HCT116 (cell line): ENCODE measurements at regions not wholly inside any gene's neighbourhood (a gene's known extent, or its start where the extent isn't known, plus 50 kb on each side); places are given as distances from the start of the nearest gene placed in this dataset.

Source experiments
- ATAC-seq: fragments of 200-7000 bp; cut with Tn5 transposase; 2 replicates; pipeline ENCODE4 v1.9.1; 2020; ENCODE audit warnings: mild to moderate bottlenecking, moderate library complexity
- BruUV-seq: library from RNA; stranded (reverse); fragments of 400-500 nt; replicated peaks from 2 replicates; lab custom pipeline; 2021; lab: Mats Ljungman, UMichigan
- CTCF ChIA-PET: fragments of 300-600 bp; sonication (Branson Sonifier 250); formaldehyde crosslinking; loops from one replicate; lab custom pipeline; 2021; ENCODE audit warnings: antibody characterized with exemption; lab: Charles Lee
- POLR2A ChIA-PET: fragments of 300-600, 350-600 bp; sonication (Branson Sonifier 250); formaldehyde crosslinking; loops from one replicate; lab custom pipeline; 2021; ENCODE audit warnings: antibody characterized with exemption; lab: Charles Lee
- RAD21 ChIA-PET, 2 experiments: fragments of 300-600 bp; sonication (Branson Sonifier 250); formaldehyde crosslinking; loops; one replicate each; lab custom pipeline; 2023; ENCODE audit warnings: low total read pairs in 2 of 2; ENCODE audit not compliant: uncharacterized antibody in 2 of 2, unreplicated experiment in 2 of 2, low non-redundant PET in 1 of 2; lab: Charles Lee
- DNase-seq: peaks from one replicate; pipeline ENCODE4 v3.0.0-alpha.2; 2010; ENCODE audit warnings: low read depth, low spot score
- H2AFZ ChIP-seq: fragments of 200-600 bp; shearing (Covaris generic), sonication (generic); 2 replicates; pipeline ENCODE4 v1.6.1; 2017; ENCODE audit warnings: low read depth, mixed run types, mixed read lengths, antibody characterized with exemption, low read length; ENCODE audit not compliant: poor library complexity, severe bottlenecking
- H3K27ac ChIP-seq: 2 replicates; pipeline ENCODE4 v1.5.1; 2012; ENCODE audit warnings: low read depth, low read length
- H3K27me3 ChIP-seq: fragments of 200-600 bp; sonication (generic); 2 replicates; pipeline ENCODE4 v1.6.1; 2016; ENCODE audit warnings: mixed run types, low read length, mixed read lengths; ENCODE audit not compliant: insufficient read depth
- H3K36me3 ChIP-seq, 2 experiments: fragments of 200-500 bp in 1 of 2; fragments of 200-600 bp in 1 of 2; sonication (Bioruptor generic) in 1 of 2; sonication (generic) in 1 of 2; 2 replicates each; pipeline versions ENCODE4 v1.5.1 to v1.6.1; 2014 to 2016; ENCODE audit warnings: low read length in 2 of 2, inconsistent platforms in 1 of 2, mixed read lengths in 1 of 2, mixed run types in 1 of 2; ENCODE audit not compliant: insufficient read depth in 2 of 2, control insufficient read depth in 1 of 2
- H3K4me1 ChIP-seq, 2 experiments: fragments of 200-600 bp in 1 of 2; sonication (generic) in 1 of 2; 2 replicates each; pipeline versions ENCODE4 v1.5.1 to v1.6.1; 2012 to 2017; ENCODE audit warnings: low read length in 2 of 2, inconsistent platforms in 1 of 2, mild to moderate bottlenecking in 1 of 2, mixed read lengths in 1 of 2, mixed run types in 1 of 2, moderate library complexity in 1 of 2; ENCODE audit not compliant: insufficient read depth in 2 of 2, control insufficient read depth in 1 of 2
- H3K4me2 ChIP-seq: fragments of 200-600 bp; sonication (generic); 2 replicates; pipeline ENCODE4 v1.6.1; 2017; ENCODE audit warnings: mixed run types, low read length, mixed read lengths
- H3K4me3 ChIP-seq, 2 experiments: fragments of 200-600 bp in 1 of 2; sonication (generic) in 1 of 2; replicated peaks in 1 of 2; 2 replicates each; pipeline ENCODE4 v1.5.1; 2011 to 2016; ENCODE audit warnings: low read length in 2 of 2, control low read depth in 1 of 2, low read depth in 1 of 2, mild to moderate bottlenecking in 1 of 2, mixed read lengths in 1 of 2, mixed run types in 1 of 2
- H3K79me2 ChIP-seq: fragments of 200-600 bp; sonication (generic); 2 replicates; pipeline ENCODE4 v1.6.1; 2017; ENCODE audit warnings: mild to moderate bottlenecking, mixed run types, low read length, moderate library complexity, mixed read lengths; ENCODE audit not compliant: insufficient read depth
- H3K9ac ChIP-seq: fragments of 200-600 bp; sonication (generic); 2 replicates; pipeline ENCODE4 v1.6.1; 2016; ENCODE audit warnings: low read length, mixed read lengths
- H3K9me2 ChIP-seq: fragments of 200-600 bp; sonication (generic), shearing (Covaris generic); 2 replicates; pipeline ENCODE4 v1.6.1; 2017; ENCODE audit warnings: mixed run types, mild to moderate bottlenecking, moderate library complexity; ENCODE audit not compliant: insufficient read depth
- H3K9me3 ChIP-seq, 2 experiments: fragments of 200-500 bp in 1 of 2; fragments of 200-600 bp in 1 of 2; sonication (Bioruptor generic) in 1 of 2; sonication (generic) in 1 of 2; 2 replicates each; pipeline ENCODE4 v1.6.1; 2014 to 2017; ENCODE audit warnings: low read length in 2 of 2, mixed read lengths in 2 of 2, inconsistent platforms in 1 of 2, low read depth in 1 of 2, mild to moderate bottlenecking in 1 of 2, mixed run types in 1 of 2, moderate library complexity in 1 of 2; ENCODE audit not compliant: control insufficient read depth in 1 of 2, insufficient read depth in 1 of 2
- H4K20me1 ChIP-seq: fragments of 200-600 bp; sonication (generic), shearing (Covaris generic); 2 replicates; pipeline ENCODE4 v1.6.1; 2017; ENCODE audit warnings: mixed run types, mild to moderate bottlenecking, moderate library complexity; ENCODE audit not compliant: insufficient read depth
- CBX3 ChIP-seq: IDR thresholded peaks from 2 replicates; pipeline ENCODE4 v1.6.1; 2012; ENCODE audit warnings: low read depth
- CEBPB ChIP-seq: IDR thresholded peaks from 2 replicates; pipeline ENCODE4 v1.6.1; 2012; ENCODE audit warnings: low read depth
- CTCF ChIP-seq, 3 experiments: fragments of 200-600 bp in 1 of 3; sonication (generic) in 1 of 3; IDR thresholded peaks in 2 of 3; conservative IDR thresholded peaks in 1 of 3; 2 replicates each; pipeline ENCODE4 v1.5.1; 2012 to 2017; ENCODE audit warnings: low read depth in 2 of 3, low read length in 2 of 3, antibody characterized with exemption in 1 of 3, borderline replicate concordance in 1 of 3, control low read depth in 1 of 3, mild to moderate bottlenecking in 1 of 3, mixed read lengths in 1 of 3, mixed run types in 1 of 3, moderate library complexity in 1 of 3; ENCODE audit not compliant: insufficient read depth in 1 of 3
- EGR1 ChIP-seq: IDR thresholded peaks from 2 replicates; pipeline ENCODE4 v1.6.1; 2012; ENCODE audit warnings: low read depth
- ELF1 ChIP-seq: IDR thresholded peaks from 2 replicates; pipeline ENCODE4 v1.6.1; 2012; ENCODE audit warnings: low read depth, borderline replicate concordance
- EZH2phosphoT487 ChIP-seq: fragments of 200-600 bp; IDR thresholded peaks from 2 replicates; pipeline ENCODE4 v1.6.1; 2018; ENCODE audit warnings: antibody characterized with exemption, borderline replicate concordance
- FOSL1 ChIP-seq: IDR thresholded peaks from 2 replicates; pipeline ENCODE4 v1.6.1; 2012; ENCODE audit warnings: low read depth
- JUND ChIP-seq: IDR thresholded peaks from 2 replicates; pipeline ENCODE4 v1.6.1; 2012
- POLR2A ChIP-seq: IDR thresholded peaks from 2 replicates; pipeline ENCODE4 v1.7.0; 2011; ENCODE audit warnings: borderline replicate concordance; ENCODE audit not compliant: insufficient read depth, insufficient read length; ENCODE audit errors: extremely low read depth
- POLR2AphosphoS5 ChIP-seq: IDR thresholded peaks from 2 replicates; pipeline ENCODE4 v1.6.1; 2011; ENCODE audit warnings: mild to moderate bottlenecking, low read depth, low read length, moderate library complexity
- RAD21 ChIP-seq: IDR thresholded peaks from 2 replicates; pipeline ENCODE4 v1.6.1; 2012; ENCODE audit warnings: low read depth, mild to moderate bottlenecking
- SIN3A ChIP-seq: IDR thresholded peaks from 2 replicates; pipeline ENCODE4 v1.6.1; 2012; ENCODE audit warnings: low read depth
- SP1 ChIP-seq: IDR thresholded peaks from 2 replicates; pipeline ENCODE4 v1.6.1; 2012; ENCODE audit warnings: low read depth
- TCF7L2 ChIP-seq: IDR thresholded peaks from 2 replicates; pipeline ENCODE4 v1.7.0; 2011; ENCODE audit warnings: borderline replicate concordance, inconsistent platforms; ENCODE audit not compliant: insufficient read depth, insufficient read length; ENCODE audit errors: extremely low read depth
- YY1 ChIP-seq: IDR thresholded peaks from 2 replicates; pipeline ENCODE4 v1.6.1; 2011; ENCODE audit warnings: low read length, low read depth, moderate library complexity, mild to moderate bottlenecking; ENCODE audit not compliant: insufficient replicate concordance; ENCODE audit errors: extremely low read depth
- ZBTB33 ChIP-seq: IDR thresholded peaks from 2 replicates; pipeline ENCODE4 v1.6.1; 2011; ENCODE audit warnings: mild to moderate bottlenecking, low read length, moderate library complexity; ENCODE audit not compliant: insufficient replicate concordance; ENCODE audit errors: extremely low read depth
- ZFX ChIP-seq: fragments of 450-650 bp; IDR thresholded peaks from 2 replicates; pipeline ENCODE4 v1.6.1; 2017
- ZNF274 ChIP-seq: fragments of 200-500 bp; sonication (Bioruptor generic); IDR thresholded peaks from 2 replicates; pipeline ENCODE4 v1.6.1; 2014; ENCODE audit warnings: mild to moderate bottlenecking, low read depth, low read length, inconsistent platforms
- intact Hi-C: fragments of 100-400 bp; cut with micrococcal nuclease; formaldehyde crosslinking; loops from 2 replicates; pipeline ENCODE4 v1.10.0; 2022

GRCh38 chr1:116218922-116219321 is 107.7 kb downstream of the MAB21L3 start:
- no TSS peak for BruUV-seq
- ChIA-PET RAD21 (no interaction called here), CTCF (no interaction called here), POLR2A (no interaction called here)
- intact Hi-C loops = no loop called here
- Histone ChIP-seq H3K79me2 (no peaks in the 10 kb centered on the region), H3K27ac (no peak overlapping the region), H3K4me1 (no peaks in the 10 kb centered on the region), H2AFZ (no peak overlapping the region), H3K9me3 (no peaks in the 10 kb centered on the region), H3K27me3 (no peaks in the 10 kb centered on the region), H3K9ac (no peak overlapping the region), H4K20me1 (no peaks in the 10 kb centered on the region), H3K9me2 (no peaks in the 10 kb centered on the region), H3K4me2 (no peak overlapping the region), H3K36me3 (no peaks in the 10 kb centered on the region), H3K4me3 (no peak overlapping the region)
- TF ChIP-seq JUND (no peak), RAD21 (peak; percentile 22; the same call in 1 of the 2 replicates)
- DNase-seq = no peak
- no peak for ATAC-seq

GRCh38 chr1:116219651-116220434 is 108.6 kb downstream of the MAB21L3 start:
- H3K79me2 ChIP-seq = no peaks in the 10 kb centered on the region
- CTCF ChIA-PET = no interaction called here

More at GRCh38 chr1:116219651-116220434, 108.6 kb downstream of the MAB21L3 start:
- POLR2A ChIA-PET = no interaction called here
- no peaks in the 10 kb centered on the region for H3K9me3 ChIP-seq
- no peak overlapping the region for H2AFZ ChIP-seq
- H3K36me3 ChIP-seq = no peaks in the 10 kb centered on the region
- TF ChIP-seq POLR2AphosphoS5 (no peak), SIN3A (no peak), ZBTB33 (no peak), EZH2phosphoT487 (no peak), YY1 (no peak), CTCF (IDR thresholded peaks at IDR 0.05 in 2 of 3, conservative IDR thresholded peaks at IDR 0.05 in 1 of 3; ENCODE audit: borderline replicate concordance in 1 of 3, insufficient read depth in 1 of 3, low read depth in 2 of 3, low read length in 2 of 3) (no peak), TCF7L2 (no peak), ELF1 (no peak), POLR2A (no peak), FOSL1 (no peak), SP1 (no peak), CBX3 (no peak), RAD21 (no peak), ZNF274 (no peak), CEBPB (no peak), JUND (no peak), EGR1 (no peak), ZFX (no peak)
- intact Hi-C loops = no loop called here
- H4K20me1 ChIP-seq = no peaks in the 10 kb centered on the region
- no peak overlapping the region for H3K4me2 ChIP-seq
- no peak overlapping the region for H3K4me3 ChIP-seq
- DNase-seq = no peak
- ATAC-seq = no peak
- no peak overlapping the region for H3K9ac ChIP-seq
- BruUV-seq = no TSS peak
- no peaks in the 10 kb centered on the region for H3K4me1 ChIP-seq
- H3K27ac ChIP-seq = no peak overlapping the region
- RAD21 ChIA-PET = no interaction called here
- H3K9me2 ChIP-seq = no peaks in the 10 kb centered on the region
- no peaks in the 10 kb centered on the region for H3K27me3 ChIP-seq
